ENCODE measurements at regions not wholly inside any gene's neighbourhood (a gene's known extent, or its start where the extent isn't known, plus 50 kb on each side); places are given as distances from the start of the nearest gene placed in this dataset.

DNA sequence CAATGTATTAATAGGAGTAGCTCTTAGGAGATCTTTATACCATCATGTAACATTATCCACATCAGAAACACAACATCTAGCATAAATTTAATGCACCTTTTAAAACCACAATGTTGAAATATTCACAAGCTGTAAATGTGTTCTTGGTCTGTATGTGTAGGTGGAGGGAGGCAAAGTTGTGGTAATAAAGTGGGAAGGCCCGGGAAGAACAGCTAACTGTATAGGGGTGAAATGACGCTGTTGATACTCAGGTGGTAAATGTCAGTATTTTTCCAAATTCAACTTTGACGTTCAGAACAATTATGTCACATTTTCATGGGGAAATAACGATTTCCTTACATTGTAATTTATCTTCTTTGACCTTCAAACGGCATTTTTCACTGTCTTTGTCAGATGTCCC is 146.0 kb upstream of the STMND1 start:
- TF ChIP-seq, protein P1, sequence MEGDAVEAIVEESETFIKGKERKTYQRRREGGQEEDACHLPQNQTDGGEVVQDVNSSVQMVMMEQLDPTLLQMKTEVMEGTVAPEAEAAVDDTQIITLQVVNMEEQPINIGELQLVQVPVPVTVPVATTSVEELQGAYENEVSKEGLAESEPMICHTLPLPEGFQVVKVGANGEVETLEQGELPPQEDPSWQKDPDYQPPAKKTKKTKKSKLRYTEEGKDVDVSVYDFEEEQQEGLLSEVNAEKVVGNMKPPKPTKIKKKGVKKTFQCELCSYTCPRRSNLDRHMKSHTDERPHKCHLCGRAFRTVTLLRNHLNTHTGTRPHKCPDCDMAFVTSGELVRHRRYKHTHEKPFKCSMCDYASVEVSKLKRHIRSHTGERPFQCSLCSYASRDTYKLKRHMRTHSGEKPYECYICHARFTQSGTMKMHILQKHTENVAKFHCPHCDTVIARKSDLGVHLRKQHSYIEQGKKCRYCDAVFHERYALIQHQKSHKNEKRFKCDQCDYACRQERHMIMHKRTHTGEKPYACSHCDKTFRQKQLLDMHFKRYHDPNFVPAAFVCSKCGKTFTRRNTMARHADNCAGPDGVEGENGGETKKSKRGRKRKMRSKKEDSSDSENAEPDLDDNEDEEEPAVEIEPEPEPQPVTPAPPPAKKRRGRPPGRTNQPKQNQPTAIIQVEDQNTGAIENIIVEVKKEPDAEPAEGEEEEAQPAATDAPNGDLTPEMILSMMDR (IDR thresholded peaks at IDR 0.05; ENCODE audit: low read depth, low read length, poor library complexity, severe bottlenecking) = no peak
- TF ChIP-seq EZH2phosphoT487 (IDR thresholded peaks at IDR 0.05; ENCODE audit: borderline replicate concordance, low read length) = no peak
